Prostate gland (tissue), 2 donors: ENCODE measurements at regions not wholly inside any gene's neighbourhood (a gene's known extent, or its start where the extent isn't known, plus 50 kb on each side); places are given as distances from the start of the nearest gene placed in this dataset.

Experiments
- DNase-seq: peaks from one replicate; pipeline ENCODE4 v3.0.0-alpha.2; 2019; ENCODE audit warnings: low spot score
- H3K27ac ChIP-seq, 2 donors: fragments of 200-600 bp; sonication (generic); 2 replicates each; pipeline ENCODE4 v1.5.1; 2017 to 2019
- H3K27me3 ChIP-seq: fragments of 200-600 bp; sonication (generic); replicated peaks from 2 replicates; pipeline ENCODE4 v1.5.1; 2019; ENCODE audit not compliant: insufficient read depth
- H3K36me3 ChIP-seq, 2 donors: fragments of 200-600 bp; sonication (generic); 1 replicate in 1 of 2; 2 replicates in 1 of 2; pipeline versions ENCODE4 v1.5.1 to v1.8.1; 2017 to 2019
- H3K4me1 ChIP-seq: fragments of 200-600 bp; sonication (generic); replicated peaks from 2 replicates; pipeline ENCODE4 v1.5.1; 2019
- H3K4me3 ChIP-seq, 2 donors: fragments of 200-600 bp; sonication (generic); 2 replicates each; pipeline ENCODE4 v1.5.1; 2017 to 2019
- H3K9me3 ChIP-seq: fragments of 200-600 bp; sonication (generic); 2 replicates; pipeline ENCODE4 v1.5.1; 2017
- CTCF ChIP-seq, 4 experiments: fragments of 200-600 bp in 2 of 4; fragments of 450-650 bp in 2 of 4; sonication (generic) in 2 of 4; IDR thresholded peaks; 1 replicate in 3 of 4; 2 replicates in 1 of 4; pipeline ENCODE4 v1.5.1; 2016 to 2019; ENCODE audit warnings: antibody characterized with exemption in 4 of 4, mild to moderate bottlenecking in 2 of 4, moderate library complexity in 2 of 4
- POLR2A ChIP-seq: fragments of 450-650 bp; IDR thresholded peaks from one replicate; pipeline ENCODE4 v1.6.1; 2016; ENCODE audit warnings: antibody characterized with exemption, mild to moderate bottlenecking
- POLR2AphosphoS5 ChIP-seq: sonication (generic); formaldehyde crosslinking; IDR thresholded peaks from one replicate; pipeline ENCODE4 v1.6.1; 2017; ENCODE audit warnings: antibody characterized with exemption
- WGBS: methylation state at CpG from one replicate; pipeline ENCODE4 v1.1.5; 2018; 5-methylcytosine and 5-hydroxymethylcytosine counted together
- intact Hi-C: fragments of 100-400 bp; cut with DNase I; formaldehyde crosslinking; loops from one replicate; pipeline ENCODE4 v1.14.2; 2022

GRCh38 chr13:21798181-21798580 is 127.3 kb downstream of the FGF9 start:
- Histone ChIP-seq H3K4me3 (no peak overlapping the region), H3K27me3 (no peaks in the 10 kb centered on the region), H3K27ac (no peak overlapping the region), H3K36me3 (no peaks in the 10 kb centered on the region), H3K4me1 (no peaks in the 10 kb centered on the region), H3K9me3 (no peaks in the 10 kb centered on the region)
- intact Hi-C loops = no loop called here
- 89% methylated on average over 3 of the region's 3 CpGs for WGBS
- TF ChIP-seq POLR2A (no peak), POLR2AphosphoS5 (no peak), CTCF (IDR thresholded peaks at IDR 0.05) (no peak)
- no peak for DNase-seq

DNA sequence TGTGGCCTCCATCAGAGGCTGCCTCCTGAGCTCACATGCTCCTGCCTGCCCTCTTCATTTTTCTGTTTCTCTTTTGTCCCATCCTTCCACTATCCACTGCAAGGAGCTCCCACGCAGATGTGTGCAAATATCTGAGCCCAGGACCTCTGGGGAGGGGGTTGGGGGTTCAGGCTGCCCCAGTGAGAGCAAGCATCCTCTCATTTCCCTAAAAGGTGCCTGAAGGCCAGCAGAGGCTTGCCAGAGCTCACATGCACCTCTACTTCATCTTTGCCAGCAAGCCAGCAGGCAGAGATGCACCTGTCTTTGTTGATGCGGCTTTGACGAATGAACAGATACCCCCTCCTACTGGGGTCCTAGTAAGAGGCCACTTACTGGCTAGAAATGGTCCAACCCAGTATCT is 128.8 kb downstream of the FGF9 start:
- H3K27me3 ChIP-seq = no peaks in the 10 kb centered on the region
- no peaks in the 10 kb centered on the region for H3K36me3 ChIP-seq
- intact Hi-C loops = no loop called here
- TF ChIP-seq POLR2AphosphoS5 = no peak
- TF ChIP-seq POLR2A = no peak
- TF ChIP-seq CTCF (IDR thresholded peaks at IDR 0.05) = no peak
- no peaks in the 10 kb centered on the region for H3K9me3 ChIP-seq
- no peak overlapping the region for H3K27ac ChIP-seq
- no peak for DNase-seq
- no peaks in the 10 kb centered on the region for H3K4me1 ChIP-seq
- 91% methylated on average over 3 of the region's 3 CpGs for WGBS
- H3K4me3 ChIP-seq = no peak overlapping the region

GRCh38 chr13:21800837-21801616 is 130.2 kb downstream of the FGF9 start:
- Histone ChIP-seq H3K4me1 (no peaks in the 10 kb centered on the region), H3K36me3 (no peaks in the 10 kb centered on the region), H3K27me3 (no peaks in the 10 kb centered on the region), H3K27ac (no peak overlapping the region), H3K9me3 (no peaks in the 10 kb centered on the region), H3K4me3 (no peak overlapping the region)
- intact Hi-C loops = no loop called here
- WGBS = 81% methylated on average over 7 of the region's 7 CpGs
- TF ChIP-seq CTCF (IDR thresholded peaks at IDR 0.05) (no peak), POLR2A (no peak), POLR2AphosphoS5 (no peak)
- DNase-seq = no peak

DNA sequence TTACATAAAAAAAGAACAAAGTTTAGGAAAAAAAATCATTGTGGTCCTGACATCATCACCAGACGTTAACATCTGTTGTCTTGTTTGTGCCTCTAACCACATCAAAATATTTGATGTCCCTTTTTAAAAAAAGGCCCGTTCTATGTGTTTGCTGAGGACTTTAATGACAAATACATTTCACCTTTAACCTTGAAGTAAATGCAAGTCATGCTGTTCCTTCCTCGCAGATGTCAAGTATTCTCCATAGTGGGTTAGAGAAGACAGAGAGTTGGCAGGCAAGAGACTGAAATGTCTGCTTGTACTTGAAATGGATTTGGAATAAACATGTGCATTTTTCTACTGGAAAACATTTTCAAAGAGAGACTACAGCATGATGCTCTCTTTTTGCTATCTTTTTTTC is 134.9 kb downstream of the FGF9 start:
- no peaks in the 10 kb centered on the region for H3K4me1 ChIP-seq
- 76% methylated on average over 3 of the region's 3 CpGs for WGBS
- TF ChIP-seq POLR2AphosphoS5 (no peak), POLR2A (no peak), CTCF (IDR thresholded peaks at IDR 0.05) (no peak)
- H3K27me3 ChIP-seq = no peaks in the 10 kb centered on the region
- H3K9me3 ChIP-seq = no peaks in the 10 kb centered on the region
- no peak for DNase-seq
- H3K36me3 ChIP-seq = no peaks in the 10 kb centered on the region
- no peak overlapping the region for H3K4me3 ChIP-seq
- H3K27ac ChIP-seq = no peak overlapping the region
- intact Hi-C loops = no loop called here

DNA sequence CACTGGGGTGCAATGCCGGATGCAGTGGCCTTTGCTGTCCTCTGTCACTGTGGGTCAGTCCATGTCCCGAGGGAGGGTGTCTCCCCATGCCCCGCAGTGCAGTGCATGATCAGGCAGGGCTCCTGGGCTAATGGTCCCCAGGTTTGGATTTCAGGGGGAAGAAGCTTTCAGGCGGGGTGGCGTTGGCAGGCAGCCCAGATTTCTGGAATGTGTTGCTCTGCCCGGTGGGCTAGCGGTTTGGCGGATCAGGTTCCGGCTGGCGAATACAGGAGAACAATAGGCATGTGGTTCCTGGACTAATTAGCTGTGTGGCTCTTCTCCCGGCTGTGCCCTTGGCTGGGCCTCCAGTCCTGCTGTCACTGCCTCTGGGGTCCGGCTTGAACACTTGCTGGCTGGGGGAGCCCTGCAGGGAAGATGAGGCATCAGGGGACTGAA is 141.3 kb downstream of the FGF9 start:
- H3K9me3 ChIP-seq = no peaks in the 10 kb centered on the region
- no peaks in the 10 kb centered on the region for H3K4me1 ChIP-seq
- H3K27ac ChIP-seq = no peak overlapping the region
- TF ChIP-seq POLR2AphosphoS5 (no peak), CTCF (IDR thresholded peaks at IDR 0.05) (no peak), POLR2A (no peak)
- intact Hi-C loops = no loop called here
- no peaks in the 10 kb centered on the region for H3K36me3 ChIP-seq
- no peak for DNase-seq
- H3K4me3 ChIP-seq = no peak overlapping the region
- no peaks in the 10 kb centered on the region for H3K27me3 ChIP-seq
- 46% methylated on average over 11 of the region's 12 CpGs for WGBS
